ENCODE measurements at regions not wholly inside any gene's neighbourhood (a gene's known extent, or its start where the extent isn't known, plus 50 kb on each side); places are given as distances from the start of the nearest gene placed in this dataset.
"Not testable (repeated sequence)": the region's sequence is repeated elsewhere in the genome, so short reads cannot be mapped to it uniquely, and the experiment has no call there.

GRCh38 chr6:19245656-19246055 lies 591.5 kb upstream of the ID4 start:
- no peak for DNase-seq (ENCODE audit: low read depth)

- DNase-seq (ENCODE audit: low read depth): not testable (repeated sequence)
Measured at GRCh38 chr6:19247181-19247580, 590.0 kb upstream of the ID4 start.

GRCh38 chr6:19256123-19256522 lies 581.0 kb upstream of the ID4 start:
- DNase-seq (ENCODE audit: low read depth): not testable (repeated sequence)

GRCh38 chr6:19261642-19262041 lies 575.5 kb upstream of the ID4 start:
- no peak for DNase-seq (ENCODE audit: low read depth)

- DNase-seq (ENCODE audit: low read depth): no peak
Measured at GRCh38 chr6:19268117-19268516, 569.1 kb upstream of the ID4 start.

- DNase-seq (ENCODE audit: low read depth): no peak
Measured at GRCh38 chr6:19268718-19269117, 568.5 kb upstream of the ID4 start.

- DNase-seq (ENCODE audit: low read depth): no peak
Measured at GRCh38 chr6:19269341-19269898, 567.8 kb upstream of the ID4 start.

- DNase-seq (ENCODE audit: low read depth): no peak
Measured at GRCh38 chr6:19270616-19271015, 566.6 kb upstream of the ID4 start.

- DNase-seq (ENCODE audit: low read depth): no peak
Measured at GRCh38 chr6:19279273-19279684, 557.9 kb upstream of the ID4 start.

GRCh38 chr6:19287928-19288327 lies 549.2 kb upstream of the ID4 start:
- DNase-seq (ENCODE audit: low read depth): no peak

GRCh38 chr6:19289457-19289856 lies 547.7 kb upstream of the ID4 start:
- DNase-seq (ENCODE audit: low read depth): no peak

GRCh38 chr6:19297880-19298279 lies 539.3 kb upstream of the ID4 start:
- no peak for DNase-seq (ENCODE audit: low read depth)

- DNase-seq (ENCODE audit: low read depth): no peak
Measured at GRCh38 chr6:19298421-19298820, 538.7 kb upstream of the ID4 start.

- DNase-seq (ENCODE audit: low read depth): no peak
Measured at GRCh38 chr6:19299129-19299528, 538.0 kb upstream of the ID4 start.

- peak; percentile 2 for DNase-seq (ENCODE audit: low read depth)
Measured at GRCh38 chr6:19301980-19302379, 535.2 kb upstream of the ID4 start.

- DNase-seq (ENCODE audit: low read depth): no peak
Measured at GRCh38 chr6:19303383-19303782, 533.8 kb upstream of the ID4 start.

- DNase-seq (ENCODE audit: low read depth): no peak
Measured at GRCh38 chr6:19309661-19310060, 527.5 kb upstream of the ID4 start.

GRCh38 chr6:19311786-19312185 lies 525.4 kb upstream of the ID4 start:
- DNase-seq (ENCODE audit: low read depth): no peak

- DNase-seq (ENCODE audit: low read depth): no peak
Measured at GRCh38 chr6:19312241-19312978, 524.8 kb upstream of the ID4 start.

- no peak for DNase-seq (ENCODE audit: low read depth)
Measured at GRCh38 chr6:19317431-19317986, 519.7 kb upstream of the ID4 start.

- DNase-seq (ENCODE audit: low read depth): no peak
Measured at GRCh38 chr6:19319005-19319404, 518.2 kb upstream of the ID4 start.

- no peak for DNase-seq (ENCODE audit: low read depth)
Measured at GRCh38 chr6:19320111-19320581, 517.0 kb upstream of the ID4 start.

- no peak for DNase-seq (ENCODE audit: low read depth)
Measured at GRCh38 chr6:19322691-19323485, 514.3 kb upstream of the ID4 start.
